ENCODE measurements at regions not wholly inside any gene's neighbourhood (a gene's known extent, or its start where the extent isn't known, plus 50 kb on each side); places are given as distances from the start of the nearest gene placed in this dataset.

GRCh38 chr2:106032676-106033075, 161.4 kb downstream of the UXS1 start:
- TF ChIP-seq EZH2 (IDR thresholded peaks at IDR 0.05; ENCODE audit: borderline replicate concordance, insufficient read depth, low read depth, low read length, poor library complexity, severe bottlenecking) (no peak), CTCF (IDR thresholded peaks at IDR 0.05) (no peak)
